ENCODE measurements at regions not wholly inside any gene's neighbourhood (a gene's known extent, or its start where the extent isn't known, plus 50 kb on each side); places are given as distances from the start of the nearest gene placed in this dataset.

GRCh38 chr5:82639393-82640144 lies 361.4 kb upstream of the RPS23 start:
- POLR2A ChIA-PET, result no interaction called here
- H3K4me3 ChIP-seq (ENCODE audit: low read depth in 2 of 2, low read length in 2 of 2), result no peak overlapping the region
- intact Hi-C loops (cut with micrococcal nuclease; ENCODE audit: unreplicated experiment), result loop anchor here (5.0 to 10.0 kb wide), 3 partner anchors 285 to 923 kb away; partner anchors contain the start of gene VCAN
- DNase-seq (ENCODE audit: low read depth, low spot score) (no peak), ATAC-seq (no peak)
- TF ChIP-seq, protein P1, sequence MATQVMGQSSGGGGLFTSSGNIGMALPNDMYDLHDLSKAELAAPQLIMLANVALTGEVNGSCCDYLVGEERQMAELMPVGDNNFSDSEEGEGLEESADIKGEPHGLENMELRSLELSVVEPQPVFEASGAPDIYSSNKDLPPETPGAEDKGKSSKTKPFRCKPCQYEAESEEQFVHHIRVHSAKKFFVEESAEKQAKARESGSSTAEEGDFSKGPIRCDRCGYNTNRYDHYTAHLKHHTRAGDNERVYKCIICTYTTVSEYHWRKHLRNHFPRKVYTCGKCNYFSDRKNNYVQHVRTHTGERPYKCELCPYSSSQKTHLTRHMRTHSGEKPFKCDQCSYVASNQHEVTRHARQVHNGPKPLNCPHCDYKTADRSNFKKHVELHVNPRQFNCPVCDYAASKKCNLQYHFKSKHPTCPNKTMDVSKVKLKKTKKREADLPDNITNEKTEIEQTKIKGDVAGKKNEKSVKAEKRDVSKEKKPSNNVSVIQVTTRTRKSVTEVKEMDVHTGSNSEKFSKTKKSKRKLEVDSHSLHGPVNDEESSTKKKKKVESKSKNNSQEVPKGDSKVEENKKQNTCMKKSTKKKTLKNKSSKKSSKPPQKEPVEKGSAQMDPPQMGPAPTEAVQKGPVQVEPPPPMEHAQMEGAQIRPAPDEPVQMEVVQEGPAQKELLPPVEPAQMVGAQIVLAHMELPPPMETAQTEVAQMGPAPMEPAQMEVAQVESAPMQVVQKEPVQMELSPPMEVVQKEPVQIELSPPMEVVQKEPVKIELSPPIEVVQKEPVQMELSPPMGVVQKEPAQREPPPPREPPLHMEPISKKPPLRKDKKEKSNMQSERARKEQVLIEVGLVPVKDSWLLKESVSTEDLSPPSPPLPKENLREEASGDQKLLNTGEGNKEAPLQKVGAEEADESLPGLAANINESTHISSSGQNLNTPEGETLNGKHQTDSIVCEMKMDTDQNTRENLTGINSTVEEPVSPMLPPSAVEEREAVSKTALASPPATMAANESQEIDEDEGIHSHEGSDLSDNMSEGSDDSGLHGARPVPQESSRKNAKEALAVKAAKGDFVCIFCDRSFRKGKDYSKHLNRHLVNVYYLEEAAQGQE (IDR thresholded peaks at IDR 0.05; ENCODE audit: insufficient read depth in 1 of 2, low read depth in 2 of 2, low read length in 1 of 2), result no peak
- TF ChIP-seq, protein P2, sequence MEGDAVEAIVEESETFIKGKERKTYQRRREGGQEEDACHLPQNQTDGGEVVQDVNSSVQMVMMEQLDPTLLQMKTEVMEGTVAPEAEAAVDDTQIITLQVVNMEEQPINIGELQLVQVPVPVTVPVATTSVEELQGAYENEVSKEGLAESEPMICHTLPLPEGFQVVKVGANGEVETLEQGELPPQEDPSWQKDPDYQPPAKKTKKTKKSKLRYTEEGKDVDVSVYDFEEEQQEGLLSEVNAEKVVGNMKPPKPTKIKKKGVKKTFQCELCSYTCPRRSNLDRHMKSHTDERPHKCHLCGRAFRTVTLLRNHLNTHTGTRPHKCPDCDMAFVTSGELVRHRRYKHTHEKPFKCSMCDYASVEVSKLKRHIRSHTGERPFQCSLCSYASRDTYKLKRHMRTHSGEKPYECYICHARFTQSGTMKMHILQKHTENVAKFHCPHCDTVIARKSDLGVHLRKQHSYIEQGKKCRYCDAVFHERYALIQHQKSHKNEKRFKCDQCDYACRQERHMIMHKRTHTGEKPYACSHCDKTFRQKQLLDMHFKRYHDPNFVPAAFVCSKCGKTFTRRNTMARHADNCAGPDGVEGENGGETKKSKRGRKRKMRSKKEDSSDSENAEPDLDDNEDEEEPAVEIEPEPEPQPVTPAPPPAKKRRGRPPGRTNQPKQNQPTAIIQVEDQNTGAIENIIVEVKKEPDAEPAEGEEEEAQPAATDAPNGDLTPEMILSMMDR (IDR thresholded peaks at IDR 0.05), result no peak
- TF ChIP-seq TCF7L2 (IDR thresholded peaks at IDR 0.05; ENCODE audit: low read depth, low read length), result no peak
- TF ChIP-seq SIN3A (IDR thresholded peaks at IDR 0.05; ENCODE audit: borderline replicate concordance, insufficient read depth, low read depth, low read length), result no peak
- no peak for TF ChIP-seq POLR2AphosphoS5 (IDR thresholded peaks at IDR 0.05; ENCODE audit: low read depth, low read length)
- H3K27me3 ChIP-seq (ENCODE audit: control insufficient read depth, insufficient read depth, low read length), result no peaks in the 10 kb centered on the region
- H3K4me1 ChIP-seq (ENCODE audit: control insufficient read depth, insufficient read depth, low read length), result no peaks in the 10 kb centered on the region
- H3K9me3 ChIP-seq (ENCODE audit: control insufficient read depth, insufficient read depth, low read depth, low read length), result no peaks in the 10 kb centered on the region
- no peaks in the 10 kb centered on the region for H3K36me3 ChIP-seq (ENCODE audit: control insufficient read depth, insufficient read depth, low read length)
- in situ Hi-C loops (cut with HindIII; ENCODE audit: low pct_unique_long_range_greater_than_20kb, low sequenced_read_pairs), result no loop called here
- CTCF ChIA-PET, result no interaction called here
- H3K27ac ChIP-seq (ENCODE audit: low read length), result no peak overlapping the region
- BruUV-seq (replicated peaks), result no TSS peak

DNA sequence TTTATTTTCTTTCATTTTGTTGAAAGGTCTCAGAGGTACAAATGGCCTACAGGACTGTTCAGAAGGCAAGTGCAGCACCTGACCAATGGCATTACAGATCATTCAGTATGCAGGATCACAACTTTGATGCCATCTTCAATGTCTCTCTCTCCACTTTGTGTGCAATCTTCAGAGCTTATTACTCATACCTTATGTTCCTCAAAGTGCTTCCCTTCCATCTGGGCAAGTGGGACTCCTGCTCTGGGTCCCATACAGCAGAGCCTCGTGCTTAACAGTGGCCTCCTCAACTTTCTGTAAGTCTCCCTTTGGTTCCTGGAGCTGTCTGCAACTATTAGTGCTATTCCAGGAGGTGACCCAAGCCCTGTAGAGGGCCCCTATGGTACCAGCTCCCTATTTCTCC lies 358.4 kb upstream of the RPS23 start:
- no TSS peak for BruUV-seq (replicated peaks)
- Histone ChIP-seq H3K27me3 (ENCODE audit: control insufficient read depth, insufficient read depth, low read length) (no peaks in the 10 kb centered on the region), H3K4me3 (ENCODE audit: low read depth in 2 of 2, low read length in 2 of 2) (no peak overlapping the region), H3K27ac (ENCODE audit: low read length) (no peak overlapping the region), H3K36me3 (ENCODE audit: control insufficient read depth, insufficient read depth, low read length) (no peaks in the 10 kb centered on the region), H3K9me3 (ENCODE audit: control insufficient read depth, insufficient read depth, low read depth, low read length) (no peaks in the 10 kb centered on the region), H3K4me1 (ENCODE audit: control insufficient read depth, insufficient read depth, low read length) (no peaks in the 10 kb centered on the region)
- DNase-seq (ENCODE audit: low read depth, low spot score), result no peak
- in situ Hi-C loops (cut with HindIII; ENCODE audit: low pct_unique_long_range_greater_than_20kb, low sequenced_read_pairs) (no loop called here), intact Hi-C loops (cut with micrococcal nuclease; ENCODE audit: unreplicated experiment) (loop anchor here (10.0 kb wide), 1 partner anchor 282 kb away; no protein-coding TSS in a partner anchor)
- ATAC-seq, result no peak
- TF ChIP-seq, protein P2 (IDR thresholded peaks at IDR 0.05), result no peak
- TF ChIP-seq TCF7L2 (IDR thresholded peaks at IDR 0.05; ENCODE audit: low read depth, low read length) (no peak), POLR2AphosphoS5 (IDR thresholded peaks at IDR 0.05; ENCODE audit: low read depth, low read length) (no peak), SIN3A (IDR thresholded peaks at IDR 0.05; ENCODE audit: borderline replicate concordance, insufficient read depth, low read depth, low read length) (no peak)
- TF ChIP-seq, protein P1 (IDR thresholded peaks at IDR 0.05; ENCODE audit: insufficient read depth in 1 of 2, low read depth in 2 of 2, low read length in 1 of 2), result no peak
- ChIA-PET CTCF (no interaction called here), POLR2A (no interaction called here)
